T-helper 1 cell (primary cell): ENCODE measurements at regions not wholly inside any gene's neighbourhood (a gene's known extent, or its start where the extent isn't known, plus 50 kb on each side); places are given as distances from the start of the nearest gene placed in this dataset.
"Not testable (repeated sequence)": the region's sequence is repeated elsewhere in the genome, so short reads cannot be mapped to it uniquely, and the experiment has no call there.

Experiments
- DNase-seq, 5 donors: peaks; one replicate each; pipeline ENCODE4 v3.0.0-alpha.2; 2012 to 2020

DNA sequence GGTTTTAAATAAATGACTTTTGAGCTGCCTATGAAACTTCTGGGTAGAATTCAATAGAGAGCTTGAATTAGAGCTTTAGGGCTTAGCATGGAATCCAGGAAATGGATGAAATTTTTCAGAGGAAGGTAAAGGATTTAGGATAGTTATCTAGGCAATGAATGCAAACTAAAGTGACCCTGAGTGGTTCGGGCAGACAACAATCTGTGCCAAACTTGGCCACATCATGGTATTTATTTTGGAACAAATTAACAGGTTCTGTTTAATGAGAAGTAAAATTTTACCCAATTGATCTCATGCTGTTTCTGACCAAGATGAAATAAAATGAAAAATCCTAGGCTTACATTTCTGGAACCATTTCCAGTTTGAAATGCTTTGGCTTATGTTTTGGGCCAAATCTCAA lies 934.4 kb downstream of the MAT2B start:
- no peak for DNase-seq

DNA sequence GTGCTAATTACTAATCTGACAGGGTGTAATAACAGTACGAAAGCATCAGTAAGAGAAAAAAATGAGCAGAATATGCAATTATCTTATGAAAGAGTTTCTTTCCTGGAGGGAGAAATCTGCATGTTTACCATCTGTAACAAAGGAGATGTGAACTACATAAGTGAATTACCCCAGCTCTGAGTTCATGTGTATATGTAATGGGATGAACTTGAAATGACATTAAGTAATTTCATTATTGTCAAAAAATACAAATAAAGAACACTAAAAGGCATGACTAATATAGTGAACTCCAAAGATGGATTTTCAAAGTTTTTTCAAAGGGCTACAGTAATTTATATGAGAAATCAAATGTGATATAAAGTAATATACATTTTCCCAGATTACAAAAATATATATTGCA lies 944.0 kb downstream of the MAT2B start:
- no peak for DNase-seq

DNA sequence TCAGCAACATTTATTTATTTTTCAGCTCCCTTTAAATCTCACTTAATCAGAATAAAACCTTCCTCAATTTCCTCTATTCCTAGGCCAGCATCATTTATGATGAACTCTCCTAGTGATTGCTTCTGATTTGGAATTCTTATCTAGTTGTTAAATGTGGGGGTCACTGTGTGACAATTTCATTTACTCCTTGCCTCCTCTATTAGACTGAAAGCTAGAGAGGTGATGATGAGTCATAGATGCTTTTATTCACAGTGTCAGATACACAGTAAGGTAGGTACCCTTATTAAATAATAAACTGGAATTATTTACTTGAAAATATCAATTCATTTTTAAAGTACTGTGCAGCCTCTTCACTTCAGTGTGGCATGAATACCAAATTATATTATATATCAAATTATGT lies 960.6 kb downstream of the MAT2B start:
- DNase-seq = no peak

DNA sequence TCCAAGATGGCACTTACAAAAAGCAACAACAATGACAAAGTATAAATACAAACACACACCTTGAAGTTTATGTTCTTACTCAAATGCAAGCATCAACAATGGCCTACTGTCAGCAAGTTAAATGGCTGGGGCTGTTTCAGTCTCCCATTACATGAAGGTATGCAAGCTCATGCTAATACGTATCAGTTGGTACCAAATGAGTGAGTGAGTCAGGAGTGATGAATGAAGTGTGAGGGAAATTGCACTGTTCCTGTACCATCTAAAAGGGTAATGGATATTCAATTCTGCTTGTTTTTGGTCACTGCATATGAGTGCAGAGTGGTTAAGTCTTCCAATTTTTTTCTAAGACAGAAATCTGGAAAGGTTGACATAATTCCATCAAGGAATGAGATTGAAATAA lies 964.9 kb downstream of the MAT2B start:
- DNase-seq = no peak

DNA sequence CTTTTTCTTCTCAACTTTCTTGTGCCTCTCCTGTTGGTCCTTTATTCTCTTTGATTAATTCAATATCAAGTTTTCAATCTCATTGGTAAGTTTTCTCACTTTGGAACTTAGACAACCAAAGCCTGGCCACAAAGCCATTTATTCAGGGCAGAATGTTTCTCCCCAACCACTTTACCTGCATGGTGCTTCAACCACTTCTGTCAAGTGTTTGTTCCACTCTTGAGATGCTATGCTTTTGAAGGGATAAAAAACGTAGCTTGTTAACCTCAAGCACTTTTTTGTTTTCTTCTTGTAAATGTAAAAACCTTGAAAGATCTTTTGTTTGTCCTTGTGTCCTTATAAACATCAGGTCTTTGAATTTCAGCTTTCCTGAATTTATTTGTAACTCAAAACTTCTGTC lies 966.7 kb downstream of the MAT2B start:
- DNase-seq = no peak

DNA sequence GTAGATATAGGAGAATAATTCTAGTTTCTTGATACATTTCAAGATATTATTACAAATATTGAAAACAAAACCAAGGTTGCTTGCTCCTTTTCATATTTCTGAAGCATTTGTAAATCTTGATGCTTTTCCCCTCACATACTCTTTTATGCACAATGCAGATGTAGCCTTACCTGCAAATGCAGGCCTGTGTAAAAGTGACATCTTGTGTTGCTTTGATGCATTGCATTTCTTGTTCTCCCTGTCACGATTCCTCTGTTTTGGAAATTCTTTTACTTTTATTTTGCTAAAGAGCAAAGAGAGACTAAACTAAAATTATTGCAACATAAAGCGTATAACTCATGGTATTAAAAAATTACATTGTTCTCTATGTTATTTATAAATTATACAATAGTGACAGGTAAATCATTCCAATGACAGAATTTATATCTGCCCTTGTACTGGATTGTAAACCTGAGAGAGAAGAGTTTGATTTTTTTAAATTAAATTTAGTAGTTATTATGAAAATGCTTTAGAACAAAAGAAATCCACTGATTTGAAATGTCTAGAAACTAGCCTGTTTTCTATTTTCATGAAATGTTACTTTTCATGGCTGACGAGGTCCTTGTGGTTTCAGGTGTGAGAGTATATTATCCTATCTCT lies 970.0 kb downstream of the MAT2B start:
- DNase-seq = no peak

DNA sequence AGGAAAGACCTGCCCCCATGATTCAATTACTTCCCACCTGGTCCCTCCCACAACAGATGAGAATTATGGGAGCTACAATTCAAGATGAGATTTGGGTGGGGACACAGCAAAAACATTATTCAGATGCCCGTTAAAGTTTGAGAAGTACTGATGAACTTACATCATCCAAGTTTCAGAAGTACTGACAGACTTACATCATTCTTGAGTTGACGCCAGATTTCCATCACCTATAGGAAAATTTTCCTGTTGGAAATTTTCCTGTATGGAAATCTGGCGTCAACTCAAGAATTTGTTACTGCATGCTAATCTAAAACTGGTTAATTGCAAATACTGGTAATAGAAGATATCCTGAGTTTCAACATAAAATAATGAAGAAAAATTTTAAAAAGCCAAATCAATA lies 975.9 kb downstream of the MAT2B start:
- DNase-seq = no peak

DNA sequence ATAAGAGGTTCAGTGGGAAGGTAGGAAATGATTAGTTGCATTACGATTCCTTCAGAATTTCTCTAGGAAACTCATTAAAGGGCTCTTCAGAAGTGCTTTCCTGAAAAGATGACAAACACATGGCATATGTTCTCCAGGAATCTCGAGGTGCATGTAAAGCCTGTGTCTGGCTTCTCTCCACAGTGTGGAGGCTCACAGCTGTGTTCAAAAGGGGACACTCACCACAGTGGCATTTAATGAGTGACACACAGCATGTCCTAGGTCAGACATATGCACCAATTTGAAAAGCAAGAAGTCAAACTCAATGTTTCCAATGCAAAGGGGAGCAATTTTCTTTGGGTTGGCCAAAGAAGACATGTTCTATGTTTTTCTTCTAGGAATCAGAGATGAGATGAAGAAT lies 976.9 kb downstream of the MAT2B start:
- no peak for DNase-seq

DNA sequence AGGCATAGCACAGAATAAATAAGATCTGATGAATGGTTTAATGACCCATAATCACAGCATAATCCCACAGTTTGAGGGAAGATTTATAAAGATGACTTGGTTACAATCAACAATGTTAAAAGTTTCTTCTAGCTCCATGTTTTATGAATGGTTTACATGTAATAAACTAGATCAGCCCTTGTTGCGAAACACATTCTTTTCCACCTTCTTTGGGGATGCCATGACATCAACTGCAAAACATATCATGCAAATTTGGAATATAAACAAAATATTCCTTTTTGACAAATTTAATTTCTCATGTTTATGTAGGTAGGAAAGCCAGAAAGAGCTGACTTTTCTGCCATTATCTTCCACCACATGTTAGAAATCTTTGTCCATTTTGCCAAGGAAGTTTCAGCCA lies 979.5 kb downstream of the MAT2B start:
- DNase-seq = no peak

DNA sequence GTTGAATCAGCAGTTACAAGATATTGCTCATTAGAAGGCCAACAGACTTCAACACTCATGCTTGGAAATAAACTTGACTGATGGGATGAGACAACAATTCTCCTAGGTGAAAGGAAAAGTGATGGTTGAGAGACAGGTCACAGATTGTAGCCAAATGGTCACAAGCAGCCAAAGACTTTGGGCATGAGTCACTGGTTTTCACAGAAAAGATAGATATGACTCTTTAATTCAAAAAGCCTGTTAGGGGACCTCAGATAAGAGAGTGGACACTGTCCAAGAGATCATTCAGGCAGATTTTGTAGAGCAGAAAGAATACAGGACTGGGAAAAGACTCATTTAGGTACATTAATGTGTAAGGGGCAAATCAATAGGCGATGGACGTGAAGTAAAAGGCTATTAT lies 982.5 kb downstream of the MAT2B start:
- no peak for DNase-seq

DNA sequence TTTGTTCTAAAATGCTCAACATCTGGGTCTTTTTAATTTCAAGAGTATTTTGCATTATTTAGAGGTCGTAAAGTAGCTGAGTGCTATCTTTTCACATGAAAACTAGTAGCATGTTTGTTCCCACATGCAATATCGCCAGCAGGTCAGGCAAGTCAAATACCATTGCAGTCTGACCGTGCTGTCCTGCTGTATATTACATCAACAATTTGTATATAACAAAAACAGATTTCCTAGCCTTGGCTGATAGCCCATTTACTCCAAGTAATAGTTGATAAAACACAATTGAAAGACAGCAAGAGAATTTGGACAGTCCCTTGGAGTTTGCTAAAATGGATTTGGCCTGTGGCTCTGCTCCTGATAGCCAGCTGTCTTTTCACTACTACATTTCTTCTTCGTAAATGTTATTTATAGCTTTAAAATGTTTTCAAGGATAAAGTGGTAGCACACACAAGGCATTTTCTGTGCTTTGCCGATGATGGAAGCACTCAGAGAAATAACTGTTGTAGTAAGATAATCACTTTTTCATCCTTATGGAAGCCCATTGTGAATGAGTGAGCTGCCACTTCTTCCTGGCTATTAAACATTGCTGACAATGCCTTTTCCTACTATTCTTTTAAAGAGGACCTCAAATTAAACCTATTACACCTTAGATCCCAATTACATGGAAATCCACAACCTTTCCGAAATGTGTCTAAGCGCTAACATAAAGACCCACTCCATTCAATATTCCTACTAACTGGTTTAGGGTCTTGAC lies 992.1 kb downstream of the MAT2B start:
- DNase-seq = no peak

DNA sequence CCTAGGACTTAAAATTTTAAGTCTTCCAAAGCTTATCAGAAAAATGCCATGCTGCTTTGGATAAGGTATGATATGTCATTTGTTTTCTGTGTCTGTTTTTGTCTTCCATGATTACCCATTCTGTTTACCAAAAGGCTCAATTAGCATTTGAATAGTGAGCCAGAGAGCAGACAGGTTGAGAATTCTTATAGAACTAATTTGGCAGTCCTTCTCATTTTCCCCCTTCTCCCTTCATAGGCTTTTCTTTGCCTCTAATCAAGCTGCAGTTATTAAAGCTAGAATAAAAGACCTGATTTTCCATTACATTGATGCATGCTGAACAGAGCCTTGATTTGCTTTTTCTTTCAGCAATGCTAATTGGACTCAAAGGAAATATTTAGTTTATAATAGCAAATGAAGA lies 993.0 kb downstream of the MAT2B start:
- DNase-seq = no peak

DNA sequence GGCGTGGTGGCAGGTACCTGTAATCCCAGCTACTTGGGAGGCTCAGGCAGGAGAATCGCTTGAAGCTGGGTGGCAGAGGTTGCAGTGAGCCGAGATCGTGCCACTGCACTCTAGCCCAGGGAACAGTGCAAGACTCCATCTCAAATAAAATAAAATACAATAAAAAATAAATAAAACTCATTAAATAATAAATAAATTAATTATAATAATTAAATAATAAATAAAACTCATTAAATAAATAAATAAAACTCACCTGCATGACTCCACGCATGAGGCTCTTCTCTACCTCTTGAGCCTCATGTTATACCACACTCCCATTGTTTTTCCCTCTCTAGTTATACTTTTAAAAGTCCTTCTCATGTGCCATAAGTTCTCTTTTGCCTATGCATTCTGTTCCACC lies 995.4 kb downstream of the MAT2B start:
- no peak for DNase-seq

DNA sequence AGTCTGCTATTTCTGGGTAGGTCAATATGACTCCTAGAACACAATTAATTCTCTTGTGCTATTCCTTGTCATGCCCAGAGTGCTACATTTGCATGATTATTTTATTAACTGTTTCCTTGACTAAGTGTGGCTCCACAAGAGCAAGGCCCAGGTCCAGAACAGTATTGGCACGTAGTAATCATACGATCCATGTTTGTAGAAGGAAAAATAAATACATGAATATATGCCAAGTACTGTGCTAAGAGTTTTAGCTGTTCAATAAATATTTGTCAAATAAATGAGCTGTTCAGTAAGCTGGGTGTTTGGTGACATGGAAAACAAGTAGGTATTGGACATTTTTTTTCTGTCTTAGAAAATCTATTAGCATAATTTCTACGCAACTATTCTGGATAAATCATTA lies 995.9 kb downstream of the MAT2B start:
- DNase-seq = no peak

DNA sequence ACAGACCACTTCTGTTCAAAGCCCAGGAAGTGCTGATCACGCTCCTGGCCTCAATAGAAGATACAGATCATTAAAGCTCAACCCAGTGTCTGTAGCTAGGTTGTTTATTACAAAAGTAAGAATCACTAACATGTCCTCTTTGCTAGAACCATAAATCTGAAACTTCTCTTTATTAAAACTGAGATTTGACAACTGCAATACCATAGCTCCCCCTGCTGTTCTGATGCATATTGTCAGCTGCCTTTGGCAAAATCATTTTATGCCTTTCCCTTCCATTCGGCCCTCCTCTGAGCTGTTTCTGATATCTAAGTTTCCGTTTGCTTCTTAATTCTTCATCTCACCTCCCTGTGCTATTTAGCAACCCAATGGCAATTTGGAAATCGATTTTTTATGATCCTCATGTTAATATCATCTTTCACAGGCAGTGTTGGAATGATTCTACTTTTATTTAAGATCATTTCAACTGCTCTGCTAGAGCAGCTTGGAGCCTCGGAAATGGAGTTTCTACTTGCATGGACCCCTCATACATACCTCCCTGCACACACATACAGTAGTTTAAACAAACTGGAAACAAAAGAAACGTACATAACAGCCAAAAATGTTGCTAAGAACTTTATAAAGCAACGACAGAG lies 998.8 kb downstream of the MAT2B start:
- DNase-seq = peak in 1 of 5 donors; percentile 6

DNA sequence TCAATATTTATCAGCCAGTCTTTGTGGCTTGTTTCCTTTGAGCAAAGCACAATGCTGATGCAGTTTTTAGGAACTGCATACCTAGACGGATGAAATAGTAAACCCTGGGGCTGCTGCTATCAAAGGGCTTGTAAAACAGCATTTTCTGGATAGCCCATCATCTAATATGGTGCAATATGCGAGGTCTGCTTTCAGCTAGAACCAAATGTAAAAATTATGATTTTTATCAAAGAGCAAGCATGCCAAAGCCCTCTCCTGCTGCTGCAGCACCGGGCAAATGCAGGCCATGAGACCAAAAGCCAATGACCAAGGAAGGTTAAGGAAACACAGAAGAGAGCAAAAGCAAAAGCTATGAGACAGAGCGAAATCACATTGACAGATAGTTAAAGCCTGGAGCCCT lies 1000.4 kb downstream of the MAT2B start:
- no peak for DNase-seq

DNA sequence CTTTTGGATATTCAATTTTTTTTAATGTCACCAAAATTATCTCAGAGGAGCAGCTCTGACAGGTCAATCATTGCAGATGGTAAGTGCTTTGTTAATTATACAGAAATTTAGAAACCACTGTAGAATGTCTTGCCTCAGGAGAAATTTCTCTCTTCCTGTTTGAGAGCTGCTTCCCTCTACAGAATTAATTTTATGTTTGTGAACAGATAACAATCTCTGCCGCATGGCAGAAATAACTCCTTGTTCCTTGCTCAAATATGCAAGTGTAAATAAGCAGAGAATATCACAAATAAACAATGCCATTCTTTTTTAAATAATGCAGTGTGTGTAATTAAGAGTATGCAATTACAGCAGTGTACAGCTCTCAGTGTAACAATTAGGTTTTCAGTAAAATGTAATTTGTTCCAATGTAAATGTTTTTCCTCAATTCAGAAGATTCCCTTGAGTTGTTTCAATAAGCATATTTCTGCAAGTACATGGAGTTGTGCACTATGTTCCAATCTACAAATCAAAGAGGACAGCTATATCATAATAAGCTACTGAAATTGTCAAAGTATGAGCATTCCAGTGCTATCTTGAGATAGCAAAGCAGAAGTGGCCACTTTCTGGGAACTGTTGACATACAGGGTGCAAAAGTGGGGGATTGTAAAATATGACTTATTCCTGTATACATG lies 1012.8 kb downstream of the MAT2B start:
- DNase-seq = no peak

DNA sequence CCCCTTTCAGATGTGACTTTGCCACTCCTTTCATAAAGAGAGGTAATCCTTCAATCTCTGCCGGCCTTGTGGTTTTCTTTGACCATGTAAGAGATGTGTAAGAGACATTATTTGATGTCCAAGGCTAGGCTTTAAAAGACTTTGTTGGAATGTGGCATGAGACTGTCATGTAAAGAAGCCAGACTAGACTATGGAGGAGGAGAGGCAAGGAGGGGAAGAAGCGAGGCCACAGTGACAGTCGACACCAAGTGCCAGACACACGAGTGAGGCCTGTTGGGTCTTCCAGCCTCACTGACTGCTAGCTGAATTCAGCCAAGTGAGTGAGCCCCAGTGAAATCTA lies 1013.3 kb downstream of the MAT2B start:
- DNase-seq = no peak

DNA sequence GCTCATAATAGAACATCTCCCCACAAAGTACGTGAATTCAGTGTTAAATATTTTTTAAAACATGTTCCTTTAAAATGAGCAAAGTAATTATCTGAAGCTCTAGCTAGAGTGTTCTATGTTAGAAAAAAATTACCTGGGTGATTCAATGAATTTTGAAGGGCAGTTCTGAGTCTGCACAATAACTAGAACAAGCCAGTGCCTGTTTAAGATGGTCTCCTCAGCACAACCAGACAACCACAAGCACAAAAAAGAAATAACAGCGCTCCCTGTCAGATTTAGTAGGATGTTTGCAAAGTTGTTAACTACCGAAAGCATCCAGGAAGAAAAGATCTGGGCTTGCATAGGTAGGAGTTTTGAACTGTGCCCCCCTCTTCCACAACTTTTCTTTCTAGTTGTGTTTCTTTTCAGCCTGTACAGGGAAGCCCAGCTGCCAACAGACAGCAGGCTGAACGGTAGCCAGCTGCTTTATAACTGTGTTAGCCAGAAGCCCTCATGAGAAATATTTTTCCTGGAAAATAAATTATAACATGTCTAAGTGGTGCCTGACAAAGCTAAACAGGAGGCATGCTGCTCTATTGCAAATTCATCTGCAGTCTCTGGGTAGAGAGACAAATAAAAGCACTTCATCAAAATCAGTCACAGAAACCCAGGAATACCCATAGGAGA lies 1026.9 kb downstream of the MAT2B start:
- no peak for DNase-seq

DNA sequence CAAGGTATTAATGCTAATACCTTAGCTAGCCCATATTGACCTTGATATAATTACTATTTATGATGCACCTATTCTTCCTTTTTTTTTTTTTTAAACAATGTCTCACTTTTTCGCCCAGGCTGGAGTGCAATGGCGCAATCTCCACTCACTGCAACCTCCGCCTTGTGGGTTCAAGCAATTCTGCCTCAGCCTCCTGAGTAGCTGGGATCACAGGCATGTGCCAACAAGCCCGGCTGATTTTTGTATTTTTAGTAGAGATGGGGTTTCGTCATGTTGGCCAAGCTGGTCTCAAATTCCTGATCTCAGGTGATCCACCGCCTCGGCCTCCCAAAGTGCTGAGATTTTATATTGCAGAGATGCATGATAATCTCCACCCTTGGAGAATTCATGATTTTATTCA lies 1028.0 kb downstream of the MAT2B start:
- DNase-seq = not testable (repeated sequence)

DNA sequence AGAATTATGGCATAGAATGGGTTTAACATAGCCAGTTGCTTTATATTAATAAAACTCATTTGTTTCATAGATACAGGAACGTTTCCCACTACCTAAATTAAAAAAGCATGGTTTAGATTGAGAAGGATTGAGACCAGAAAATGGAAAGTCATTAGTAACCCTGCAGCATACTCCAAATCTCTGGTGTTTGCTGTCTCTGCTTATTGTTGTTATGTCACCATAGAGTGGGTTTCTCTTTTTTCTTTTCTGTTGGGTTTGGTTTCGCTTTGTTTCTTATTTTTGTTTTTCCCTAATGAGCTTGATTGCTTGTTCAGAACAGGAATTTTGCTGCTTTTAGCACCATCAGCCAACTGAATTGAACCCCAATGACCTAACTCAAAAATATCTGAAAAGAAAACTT lies 1034.8 kb downstream of the MAT2B start:
- no peak for DNase-seq

DNA sequence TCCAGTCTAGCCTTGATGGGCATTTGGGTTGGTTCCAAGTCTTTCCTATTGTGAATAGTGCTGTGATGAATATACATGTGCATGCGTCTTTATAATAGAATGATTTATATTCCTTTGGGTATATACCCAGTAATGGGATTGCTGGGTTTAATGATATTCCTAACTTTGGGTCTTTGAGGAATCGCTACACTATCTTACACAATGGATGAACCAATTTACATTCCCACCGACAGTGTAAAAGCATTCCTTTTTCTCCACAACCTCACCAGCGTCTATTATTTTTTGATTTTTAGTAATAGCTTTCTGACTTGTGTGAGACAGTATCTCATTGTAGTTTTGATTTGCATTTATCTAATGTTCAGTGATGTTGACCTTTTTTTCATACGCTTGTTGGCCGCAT lies 1040.1 kb downstream of the MAT2B start:
- DNase-seq = no peak

DNA sequence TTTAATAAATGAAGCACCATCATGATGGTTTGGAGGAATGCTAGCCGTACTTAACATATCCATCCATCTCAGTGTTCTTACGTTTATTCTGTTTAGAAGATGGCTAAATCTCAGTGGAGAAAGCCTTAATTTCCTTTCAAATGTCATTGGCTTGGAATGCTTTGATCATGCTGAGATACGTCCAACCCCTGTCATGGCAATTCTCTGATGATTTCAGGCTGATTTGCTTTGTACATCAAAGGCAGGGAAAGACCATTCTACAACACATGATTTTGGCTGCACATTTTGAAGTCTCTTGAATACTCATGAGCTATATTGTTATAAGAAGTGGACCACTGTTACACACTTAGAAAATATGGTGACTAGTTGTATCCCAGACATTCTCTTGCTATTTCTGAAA lies 1048.4 kb downstream of the MAT2B start:
- no peak for DNase-seq
